WTC11 (cell line): ENCODE measurements at regions not wholly inside any gene's neighbourhood (a gene's known extent, or its start where the extent isn't known, plus 50 kb on each side); places are given as distances from the start of the nearest gene placed in this dataset.

ENCODE experiments used
- ATAC-seq: fragments of 200-7000 bp; cut with Tn5 transposase; 2 replicates; pipeline ENCODE4 v1.10.0; 2021; ENCODE audit warnings: mild to moderate bottlenecking, moderate library complexity
- CTCF ChIA-PET: fragments of 300-600 bp; sonication (Branson Sonifier 250); formaldehyde crosslinking; loops from one replicate; lab custom pipeline; 2021; ENCODE audit warnings: antibody characterized with exemption; lab: Charles Lee
- POLR2A ChIA-PET: fragments of 350-600 bp; sonication (Branson Sonifier 250); formaldehyde crosslinking; loops from one replicate; lab custom pipeline; 2021; ENCODE audit warnings: antibody characterized with exemption; lab: Charles Lee
- DNase-seq: peaks from one replicate; pipeline ENCODE4 v3.0.0; 2021; ENCODE audit warnings: low spot score
- H3K27ac Mint-ChIP-seq: 2 replicates; pipeline ENCODE4 v1.8.0; 2021; ENCODE audit warnings: mixed read lengths
- H3K27me3 Mint-ChIP-seq: 2 replicates; pipeline ENCODE4 v1.8.0; 2021; ENCODE audit warnings: low read depth, mild to moderate bottlenecking, moderate library complexity, mixed read lengths
- H3K36me3 Mint-ChIP-seq: 2 replicates; pipeline ENCODE4 v1.8.0; 2021; ENCODE audit warnings: mixed read lengths
- H3K4me1 Mint-ChIP-seq: 2 replicates; pipeline ENCODE4 v1.8.0; 2022; ENCODE audit warnings: mixed read lengths
- H3K4me3 Mint-ChIP-seq: 2 replicates; pipeline ENCODE4 v1.8.0; 2021; ENCODE audit warnings: mild to moderate bottlenecking, moderate library complexity, mixed read lengths
- H3K9me3 Mint-ChIP-seq: 2 replicates; pipeline ENCODE4 v1.8.0; 2021; ENCODE audit warnings: mixed read lengths
- FOXK1 ChIP-seq: sonication (generic); formaldehyde crosslinking; IDR thresholded peaks from 2 replicates; pipeline ENCODE4 v1.8.0; 2022; ENCODE audit warnings: mild to moderate bottlenecking, moderate library complexity, missing genetic modification reagents
- MXD4 ChIP-seq: fragments of 250-450 bp; sonication (Bioruptor Pico); IDR thresholded peaks from 2 replicates; pipeline ENCODE4 v1.8.0; 2021; ENCODE audit warnings: mild to moderate bottlenecking, moderate library complexity, borderline replicate concordance
- NR1H2 ChIP-seq: sonication (generic); formaldehyde crosslinking; IDR thresholded peaks from 2 replicates; pipeline ENCODE4 v1.9.0; 2021; ENCODE audit warnings: mild to moderate bottlenecking, moderate library complexity, missing genetic modification reagents
- TEAD1 ChIP-seq: sonication (generic); formaldehyde crosslinking; IDR thresholded peaks from 2 replicates; pipeline ENCODE4 v1.8.0; 2022; ENCODE audit warnings: mild to moderate bottlenecking, missing genetic modification reagents
- TP53 ChIP-seq: sonication (generic); formaldehyde crosslinking; IDR thresholded peaks from 2 replicates; pipeline ENCODE4 v1.8.1; 2023; ENCODE audit warnings: mild to moderate bottlenecking, missing genetic modification reagents
- ZNF121 ChIP-seq: sonication (generic); formaldehyde crosslinking; IDR thresholded peaks from 2 replicates; pipeline ENCODE4 v1.8.0; 2023; ENCODE audit warnings: missing genetic modification reagents
- TF ChIP-seq, protein P1 (sequence below): fragments of 250-450 bp; sonication (Bioruptor Pico); conservative IDR thresholded peaks from 2 replicates; pipeline ENCODE4 v1.9.0; 2021; ENCODE audit warnings: mild to moderate bottlenecking
- TF ChIP-seq, protein P2 (sequence below): fragments of 250-450 bp; sonication (Bioruptor Pico); IDR thresholded peaks from 2 replicates; pipeline ENCODE4 v1.8.0; 2021; ENCODE audit warnings: mild to moderate bottlenecking
- TF ChIP-seq, protein P3 (sequence below): fragments of 200-600 bp; IDR thresholded peaks from 2 replicates; pipeline ENCODE4 v1.8.0; 2022; ENCODE audit warnings: antibody characterized with exemption
- TF ChIP-seq, protein P4 (sequence below): sonication (generic); formaldehyde crosslinking; IDR thresholded peaks from 2 replicates; pipeline ENCODE4 v1.8.1; 2023; ENCODE audit warnings: mild to moderate bottlenecking, missing genetic modification reagents, borderline replicate concordance
- TF ChIP-seq, protein P5 (sequence below): fragments of 250-450 bp; sonication (Bioruptor Pico); IDR thresholded peaks from 2 replicates; pipeline ENCODE4 v1.9.0; 2021; ENCODE audit warnings: mild to moderate bottlenecking
- TF ChIP-seq, protein P6 (sequence below): sonication (generic); formaldehyde crosslinking; IDR thresholded peaks from 2 replicates; pipeline ENCODE4 v1.8.0; 2022; ENCODE audit warnings: mild to moderate bottlenecking, missing genetic modification reagents

DNA sequence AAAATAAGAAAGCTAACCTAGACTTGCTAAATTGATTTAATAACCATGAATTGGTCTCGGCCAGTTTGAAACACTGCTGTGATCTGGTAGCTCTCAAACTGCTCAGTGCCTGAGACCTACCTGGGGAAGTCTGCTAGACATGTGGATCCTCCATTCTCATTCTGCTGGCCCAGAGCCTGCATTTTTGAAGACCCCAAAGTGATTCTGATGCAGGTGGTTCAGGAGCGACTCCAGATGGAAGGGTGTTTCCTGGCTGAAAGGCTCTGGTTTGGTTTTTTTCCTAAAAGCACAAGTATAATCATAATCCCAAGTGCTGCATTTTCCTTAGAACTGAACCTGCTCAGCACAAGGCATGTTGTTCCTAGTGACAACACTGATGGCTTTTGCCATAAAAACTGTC is 159.5 kb downstream of the ZNF664 start:
- ATAC-seq = no peak
- POLR2A ChIA-PET = no interaction called here
- peaks cover 6% of the 10 kb centered on the region for H3K27me3 Mint-ChIP-seq
- H3K9me3 Mint-ChIP-seq = peaks cover 9% of the 10 kb centered on the region
- peaks cover 52% of the 10 kb centered on the region for H3K4me1 Mint-ChIP-seq
- DNase-seq = no peak
- H3K27ac Mint-ChIP-seq = peak overlapping the region; percentile 96; the same call in 1 of the 2 replicates
- H3K36me3 Mint-ChIP-seq = peaks cover 11% of the 10 kb centered on the region
- no peak overlapping the region for H3K4me3 Mint-ChIP-seq
- TF ChIP-seq, protein P1, sequence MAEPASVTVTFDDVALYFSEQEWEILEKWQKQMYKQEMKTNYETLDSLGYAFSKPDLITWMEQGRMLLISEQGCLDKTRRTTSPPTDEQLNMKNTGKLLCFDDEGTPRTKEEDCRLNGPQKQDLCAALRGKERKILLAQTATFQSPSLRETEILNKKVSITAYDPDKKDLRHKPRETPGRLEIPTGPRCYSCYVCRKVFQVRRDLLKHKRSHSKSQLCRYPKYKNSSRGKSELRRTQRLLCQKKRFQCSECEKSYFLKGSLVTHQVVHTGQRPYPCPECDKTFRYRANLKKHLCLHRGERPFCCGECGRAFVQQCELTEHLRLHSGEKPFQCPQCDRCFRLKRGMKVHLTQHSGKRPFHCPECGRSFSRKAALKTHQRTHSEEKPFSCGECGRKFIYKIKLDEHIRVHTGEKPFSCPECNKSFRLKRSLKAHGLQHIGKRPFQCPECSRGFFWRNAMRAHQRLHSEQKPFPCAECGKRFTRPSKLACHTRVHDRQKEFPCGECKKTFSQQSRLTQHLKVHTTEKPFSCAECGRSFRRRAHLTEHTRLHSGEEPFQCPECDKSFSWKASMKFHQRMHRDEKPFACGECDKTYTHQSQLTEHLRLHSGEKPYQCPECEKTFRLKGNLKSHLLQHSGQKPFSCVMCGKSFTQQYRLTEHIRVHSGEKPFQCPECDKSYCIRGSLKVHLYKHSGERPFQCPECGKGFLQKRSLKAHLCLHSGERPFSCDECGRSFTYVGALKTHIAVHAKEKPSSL = no peak
- TF ChIP-seq, protein P2, sequence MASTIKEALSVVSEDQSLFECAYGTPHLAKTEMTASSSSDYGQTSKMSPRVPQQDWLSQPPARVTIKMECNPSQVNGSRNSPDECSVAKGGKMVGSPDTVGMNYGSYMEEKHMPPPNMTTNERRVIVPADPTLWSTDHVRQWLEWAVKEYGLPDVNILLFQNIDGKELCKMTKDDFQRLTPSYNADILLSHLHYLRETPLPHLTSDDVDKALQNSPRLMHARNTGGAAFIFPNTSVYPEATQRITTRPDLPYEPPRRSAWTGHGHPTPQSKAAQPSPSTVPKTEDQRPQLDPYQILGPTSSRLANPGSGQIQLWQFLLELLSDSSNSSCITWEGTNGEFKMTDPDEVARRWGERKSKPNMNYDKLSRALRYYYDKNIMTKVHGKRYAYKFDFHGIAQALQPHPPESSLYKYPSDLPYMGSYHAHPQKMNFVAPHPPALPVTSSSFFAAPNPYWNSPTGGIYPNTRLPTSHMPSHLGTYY (CRISPR knock-in tag) = no peak
- TF ChIP-seq, protein P3, sequence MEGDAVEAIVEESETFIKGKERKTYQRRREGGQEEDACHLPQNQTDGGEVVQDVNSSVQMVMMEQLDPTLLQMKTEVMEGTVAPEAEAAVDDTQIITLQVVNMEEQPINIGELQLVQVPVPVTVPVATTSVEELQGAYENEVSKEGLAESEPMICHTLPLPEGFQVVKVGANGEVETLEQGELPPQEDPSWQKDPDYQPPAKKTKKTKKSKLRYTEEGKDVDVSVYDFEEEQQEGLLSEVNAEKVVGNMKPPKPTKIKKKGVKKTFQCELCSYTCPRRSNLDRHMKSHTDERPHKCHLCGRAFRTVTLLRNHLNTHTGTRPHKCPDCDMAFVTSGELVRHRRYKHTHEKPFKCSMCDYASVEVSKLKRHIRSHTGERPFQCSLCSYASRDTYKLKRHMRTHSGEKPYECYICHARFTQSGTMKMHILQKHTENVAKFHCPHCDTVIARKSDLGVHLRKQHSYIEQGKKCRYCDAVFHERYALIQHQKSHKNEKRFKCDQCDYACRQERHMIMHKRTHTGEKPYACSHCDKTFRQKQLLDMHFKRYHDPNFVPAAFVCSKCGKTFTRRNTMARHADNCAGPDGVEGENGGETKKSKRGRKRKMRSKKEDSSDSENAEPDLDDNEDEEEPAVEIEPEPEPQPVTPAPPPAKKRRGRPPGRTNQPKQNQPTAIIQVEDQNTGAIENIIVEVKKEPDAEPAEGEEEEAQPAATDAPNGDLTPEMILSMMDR = no peak
- TF ChIP-seq ZNF121 (CRISPR knock-in tag) (no peak), FOXK1 (CRISPR knock-in tag) (no peak), TP53 (no peak), NR1H2 (no peak), TEAD1 (CRISPR knock-in tag) (no peak)
- TF ChIP-seq, protein P4, sequence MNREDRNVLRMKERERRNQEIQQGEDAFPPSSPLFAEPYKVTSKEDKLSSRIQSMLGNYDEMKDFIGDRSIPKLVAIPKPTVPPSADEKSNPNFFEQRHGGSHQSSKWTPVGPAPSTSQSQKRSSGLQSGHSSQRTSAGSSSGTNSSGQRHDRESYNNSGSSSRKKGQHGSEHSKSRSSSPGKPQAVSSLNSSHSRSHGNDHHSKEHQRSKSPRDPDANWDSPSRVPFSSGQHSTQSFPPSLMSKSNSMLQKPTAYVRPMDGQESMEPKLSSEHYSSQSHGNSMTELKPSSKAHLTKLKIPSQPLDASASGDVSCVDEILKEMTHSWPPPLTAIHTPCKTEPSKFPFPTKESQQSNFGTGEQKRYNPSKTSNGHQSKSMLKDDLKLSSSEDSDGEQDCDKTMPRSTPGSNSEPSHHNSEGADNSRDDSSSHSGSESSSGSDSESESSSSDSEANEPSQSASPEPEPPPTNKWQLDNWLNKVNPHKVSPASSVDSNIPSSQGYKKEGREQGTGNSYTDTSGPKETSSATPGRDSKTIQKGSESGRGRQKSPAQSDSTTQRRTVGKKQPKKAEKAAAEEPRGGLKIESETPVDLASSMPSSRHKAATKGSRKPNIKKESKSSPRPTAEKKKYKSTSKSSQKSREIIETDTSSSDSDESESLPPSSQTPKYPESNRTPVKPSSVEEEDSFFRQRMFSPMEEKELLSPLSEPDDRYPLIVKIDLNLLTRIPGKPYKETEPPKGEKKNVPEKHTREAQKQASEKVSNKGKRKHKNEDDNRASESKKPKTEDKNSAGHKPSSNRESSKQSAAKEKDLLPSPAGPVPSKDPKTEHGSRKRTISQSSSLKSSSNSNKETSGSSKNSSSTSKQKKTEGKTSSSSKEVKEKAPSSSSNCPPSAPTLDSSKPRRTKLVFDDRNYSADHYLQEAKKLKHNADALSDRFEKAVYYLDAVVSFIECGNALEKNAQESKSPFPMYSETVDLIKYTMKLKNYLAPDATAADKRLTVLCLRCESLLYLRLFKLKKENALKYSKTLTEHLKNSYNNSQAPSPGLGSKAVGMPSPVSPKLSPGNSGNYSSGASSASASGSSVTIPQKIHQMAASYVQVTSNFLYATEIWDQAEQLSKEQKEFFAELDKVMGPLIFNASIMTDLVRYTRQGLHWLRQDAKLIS = no peak
- TF ChIP-seq, protein P5, sequence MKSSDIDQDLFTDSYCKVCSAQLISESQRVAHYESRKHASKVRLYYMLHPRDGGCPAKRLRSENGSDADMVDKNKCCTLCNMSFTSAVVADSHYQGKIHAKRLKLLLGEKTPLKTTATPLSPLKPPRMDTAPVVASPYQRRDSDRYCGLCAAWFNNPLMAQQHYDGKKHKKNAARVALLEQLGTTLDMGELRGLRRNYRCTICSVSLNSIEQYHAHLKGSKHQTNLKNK (CRISPR knock-in tag) = no peak
- TF ChIP-seq, protein P6, sequence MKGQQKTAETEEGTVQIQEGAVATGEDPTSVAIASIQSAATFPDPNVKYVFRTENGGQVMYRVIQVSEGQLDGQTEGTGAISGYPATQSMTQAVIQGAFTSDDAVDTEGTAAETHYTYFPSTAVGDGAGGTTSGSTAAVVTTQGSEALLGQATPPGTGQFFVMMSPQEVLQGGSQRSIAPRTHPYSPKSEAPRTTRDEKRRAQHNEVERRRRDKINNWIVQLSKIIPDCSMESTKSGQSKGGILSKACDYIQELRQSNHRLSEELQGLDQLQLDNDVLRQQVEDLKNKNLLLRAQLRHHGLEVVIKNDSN (CRISPR knock-in tag) = no peak
- CTCF ChIA-PET = interaction anchor here (1.4 kb wide), 1 partner anchor 185 kb away, joined by 4 read pairs; no protein-coding TSS in a partner anchor

DNA sequence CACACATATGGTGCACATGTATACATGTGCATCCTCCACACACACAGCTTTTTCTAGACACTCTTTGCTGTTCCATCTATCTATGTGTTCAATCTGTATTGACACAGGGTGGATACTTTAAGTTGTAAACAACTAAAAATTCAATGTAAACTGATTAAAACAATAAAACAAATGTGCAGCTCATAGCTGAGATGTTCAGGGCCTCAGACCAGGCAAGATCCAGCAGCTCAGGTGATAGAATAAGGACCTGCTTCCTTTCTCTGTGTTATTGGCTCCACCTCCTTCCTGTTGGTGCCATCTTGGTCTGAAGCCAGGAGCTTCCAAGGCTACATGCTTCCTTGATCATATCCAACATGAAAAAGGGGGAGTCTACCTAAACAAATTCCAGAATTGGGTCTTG is 158.1 kb upstream of the RFLNA start:
- H3K27ac Mint-ChIP-seq = no peak overlapping the region
- POLR2A ChIA-PET = no interaction called here
- CTCF ChIA-PET = no interaction called here
- peaks cover 28% of the 10 kb centered on the region for H3K9me3 Mint-ChIP-seq
- H3K36me3 Mint-ChIP-seq = peaks cover 27% of the 10 kb centered on the region
- H3K4me1 Mint-ChIP-seq = peaks cover 44% of the 10 kb centered on the region
- ATAC-seq (no peak), DNase-seq (no peak)
- TF ChIP-seq MXD4 = no peak
- no peak overlapping the region for H3K4me3 Mint-ChIP-seq
- peaks cover 2% of the 10 kb centered on the region; the same call in 1 of the 2 replicates for H3K27me3 Mint-ChIP-seq
